Ishikawa (cell line): ENCODE measurements at regions not wholly inside any gene's neighbourhood (a gene's known extent, or its start where the extent isn't known, plus 50 kb on each side); places are given as distances from the start of the nearest gene placed in this dataset.

ENCODE experiments used
- CEBPB ChIP-seq: IDR thresholded peaks from 2 replicates; pipeline ENCODE4 v1.6.1; 2012
- CREB1 ChIP-seq: IDR thresholded peaks from 2 replicates; pipeline ENCODE4 v1.6.1; 2012; ENCODE audit warnings: low read depth
- EGR1 ChIP-seq: IDR thresholded peaks from 2 replicates; pipeline ENCODE4 v1.6.1; 2012
- EP300 ChIP-seq: IDR thresholded peaks from 2 replicates; pipeline ENCODE4 v1.6.1; 2012; ENCODE audit warnings: borderline replicate concordance
- FOXM1 ChIP-seq: IDR thresholded peaks from 2 replicates; pipeline ENCODE4 v1.6.1; 2012; ENCODE audit warnings: low read depth, borderline replicate concordance
- MAX ChIP-seq: IDR thresholded peaks from 2 replicates; pipeline ENCODE4 v1.6.1; 2012
- NFIC ChIP-seq: IDR thresholded peaks from 2 replicates; pipeline ENCODE4 v1.6.1; 2012
- RAD21 ChIP-seq: IDR thresholded peaks from 2 replicates; pipeline ENCODE4 v1.6.1; 2012; ENCODE audit warnings: low read depth
- REST ChIP-seq: IDR thresholded peaks from 2 replicates; pipeline ENCODE4 v1.6.1; 2012; ENCODE audit warnings: low read depth, mild to moderate bottlenecking
- TAF1 ChIP-seq: IDR thresholded peaks from 2 replicates; pipeline ENCODE4 v1.6.1; 2012; ENCODE audit warnings: low read depth, mild to moderate bottlenecking
- TCF12 ChIP-seq: IDR thresholded peaks from 2 replicates; pipeline ENCODE4 v1.6.1; 2012; ENCODE audit warnings: low read depth
- TEAD4 ChIP-seq: IDR thresholded peaks from 2 replicates; pipeline ENCODE4 v1.6.1; 2012
- USF1 ChIP-seq: IDR thresholded peaks from 2 replicates; pipeline ENCODE4 v1.6.1; 2012
- YY1 ChIP-seq: IDR thresholded peaks from 2 replicates; pipeline ENCODE4 v1.6.1; 2012; ENCODE audit warnings: low read depth
- ZBTB7A ChIP-seq: IDR thresholded peaks from 2 replicates; pipeline ENCODE4 v1.6.1; 2012; ENCODE audit warnings: low read depth

GRCh38 chrX:69096963-69097362 is 68.3 kb downstream of the PJA1 start:
- TF ChIP-seq TEAD4 (no peak), YY1 (no peak), TAF1 (no peak), TCF12 (no peak), CREB1 (no peak), ZBTB7A (no peak), EP300 (no peak), MAX (no peak), RAD21 (no peak), USF1 (no peak), EGR1 (no peak), REST (no peak), CEBPB (no peak), FOXM1 (no peak), NFIC (no peak)

- no peak for TF ChIP-seq MAX
- TF ChIP-seq USF1, result no peak
- no peak for TF ChIP-seq NFIC
- no peak for TF ChIP-seq TAF1
- TF ChIP-seq EP300, result no peak
- no peak for TF ChIP-seq TEAD4
- no peak for TF ChIP-seq REST
- TF ChIP-seq RAD21, result no peak
- no peak for TF ChIP-seq YY1
- TF ChIP-seq FOXM1, result no peak
- no peak for TF ChIP-seq EGR1
- TF ChIP-seq ZBTB7A, result no peak
- TF ChIP-seq CREB1, result no peak
- no peak for TF ChIP-seq CEBPB
- TF ChIP-seq TCF12, result no peak
Measured at GRCh38 chrX:69094977-69095669, 70.1 kb downstream of the PJA1 start.

- TF ChIP-seq RAD21 (peak; percentile 38), EP300 (no peak)
Measured at GRCh38 chrX:69093960-69094871, 71.0 kb downstream of the PJA1 start.

GRCh38 chrX:69090022-69090421 is 75.2 kb downstream of the PJA1 start:
- TF ChIP-seq USF1 (no peak), TCF12 (no peak), YY1 (no peak), CREB1 (no peak), FOXM1 (no peak)

GRCh38 chrX:69089203-69089602 is 76.0 kb downstream of the PJA1 start:
- no peak for TF ChIP-seq NFIC
- no peak for TF ChIP-seq CREB1
